PC-3 (cell line): ENCODE measurements at regions not wholly inside any gene's neighbourhood (a gene's known extent, or its start where the extent isn't known, plus 50 kb on each side); places are given as distances from the start of the nearest gene placed in this dataset.

Experiments
- ATAC-seq: fragments of 200-7000 bp; cut with Tn5 transposase; 2 replicates; pipeline ENCODE4 v1.9.1; 2020; ENCODE audit warnings: mild to moderate bottlenecking, moderate library complexity
- BruUV-seq: library from RNA; stranded (reverse); fragments of 400-500 nt; replicated peaks from 2 replicates; lab custom pipeline; 2021; lab: Mats Ljungman, UMichigan
- CTCF ChIA-PET: fragments of 300-600 bp; sonication (Branson Sonifier 250); formaldehyde crosslinking; loops from one replicate; lab custom pipeline; 2022; ENCODE audit warnings: antibody characterized with exemption; lab: Charles Lee
- POLR2A ChIA-PET: fragments of 300-600 bp; sonication (Branson Sonifier 250); formaldehyde crosslinking; loops from one replicate; lab custom pipeline; 2022; ENCODE audit warnings: antibody characterized with exemption; ENCODE audit not compliant: unreplicated experiment; lab: Charles Lee
- DNase-seq: peaks from one replicate; pipeline ENCODE4 v3.0.0-alpha.2; 2015
- H2AFZ ChIP-seq: fragments of 300-600 bp; sonication (generic); 2 replicates; pipeline ENCODE4 v1.6.0; 2016; ENCODE audit warnings: antibody characterized with exemption, low read length
- H3F3A ChIP-seq: fragments of 300-600 bp; sonication (generic); one replicate; pipeline ENCODE4 v1.6.0; 2017; ENCODE audit warnings: antibody characterized with exemption, low read length, control low read depth, mild to moderate bottlenecking; ENCODE audit not compliant: unreplicated experiment
- H3K27ac ChIP-seq: fragments of 300-600 bp; sonication (generic); 2 replicates; pipeline ENCODE4 v1.5.1; 2016; ENCODE audit warnings: mild to moderate bottlenecking, low read length
- H3K27me3 ChIP-seq: fragments of 300-600 bp; sonication (generic); 2 replicates; pipeline ENCODE4 v1.6.1; 2016; ENCODE audit warnings: low read length, mixed read lengths
- H3K36me3 ChIP-seq: fragments of 300-600 bp; sonication (generic); 2 replicates; pipeline ENCODE4 v1.6.1; 2016; ENCODE audit warnings: low read depth, mixed run types, low read length, mixed read lengths
- H3K4me1 ChIP-seq: fragments of 300-600 bp; sonication (generic); 2 replicates; pipeline ENCODE4 v1.5.1; 2016; ENCODE audit warnings: low read length; ENCODE audit not compliant: insufficient read depth
- H3K4me2 ChIP-seq: fragments of 300-600 bp; sonication (generic); 2 replicates; pipeline ENCODE4 v1.6.0; 2016; ENCODE audit warnings: low read length
- H3K4me3 ChIP-seq: fragments of 300-600 bp; sonication (generic); 2 replicates; pipeline ENCODE4 v1.5.1; 2016; ENCODE audit warnings: mild to moderate bottlenecking, low read length, mixed read lengths
- H3K79me2 ChIP-seq: fragments of 300-600 bp; sonication (generic); 2 replicates; pipeline ENCODE4 v1.6.1; 2017; ENCODE audit warnings: low read length, mixed read lengths
- H3K9ac ChIP-seq: fragments of 300-600 bp; sonication (generic); 2 replicates; pipeline ENCODE4 v1.6.0; 2016; ENCODE audit warnings: mild to moderate bottlenecking, low read length
- H3K9me2 ChIP-seq: fragments of 300-600 bp; sonication (generic); replicated peaks from 2 replicates; pipeline ENCODE4 v1.6.1; 2016; ENCODE audit warnings: mixed run types, low read length, mixed read lengths
- H3K9me3 ChIP-seq: fragments of 300-600 bp; sonication (generic); 2 replicates; pipeline ENCODE4 v1.6.1; 2016; ENCODE audit warnings: low read length, mixed read lengths
- H4K20me1 ChIP-seq: fragments of 300-600 bp; sonication (generic); 2 replicates; pipeline ENCODE4 v1.6.1; 2016; ENCODE audit warnings: low read length, mixed read lengths
- CTCF ChIP-seq: fragments of 300-600 bp; sonication (generic); conservative IDR thresholded peaks from 2 replicates; pipeline ENCODE4 v1.5.1; 2017; ENCODE audit warnings: antibody characterized with exemption, low read depth, mild to moderate bottlenecking, low read length
- EZH2 ChIP-seq: fragments of 300-600 bp; sonication (generic); IDR thresholded peaks from one replicate; pipeline ENCODE4 v1.6.1; 2017; ENCODE audit warnings: antibody characterized with exemption, mild to moderate bottlenecking, low read length; ENCODE audit not compliant: unreplicated experiment
- EZH2phosphoT487 ChIP-seq: fragments of 300-600 bp; sonication (generic); IDR thresholded peaks from 2 replicates; pipeline ENCODE4 v1.6.1; 2018; ENCODE audit warnings: mild to moderate bottlenecking, antibody characterized with exemption, low read length, borderline replicate concordance
- intact Hi-C: fragments of 100-400 bp; cut with micrococcal nuclease; formaldehyde crosslinking; loops from 2 replicates; pipeline ENCODE4 v1.9.0; 2023

GRCh38 chr6:1018041-1018440 lies 293.9 kb upstream of the FOXQ1 start:
- 0 out of 2 replicates have a peak, but pooled peaks cover 2% of the 10 kb centered on the region for H3K9me2 ChIP-seq
- H3K4me2 ChIP-seq: no peak overlapping the region
- ATAC-seq: no peak
- no peak overlapping the region for H3K4me3 ChIP-seq
- H3K36me3 ChIP-seq: no peaks in the 10 kb centered on the region
- TF ChIP-seq EZH2: no peak
- no peak for TF ChIP-seq EZH2phosphoT487
- TF ChIP-seq CTCF: no peak
- H4K20me1 ChIP-seq: no peaks in the 10 kb centered on the region
- CTCF ChIA-PET: no interaction called here
- H3K9ac ChIP-seq: no peak overlapping the region
- POLR2A ChIA-PET: no interaction called here
- intact Hi-C loops: no loop called here
- no peaks in the 10 kb centered on the region for H3K79me2 ChIP-seq
- H3K27ac ChIP-seq: no peak overlapping the region
- no peaks in the 10 kb centered on the region for H3K9me3 ChIP-seq
- H2AFZ ChIP-seq: no peak overlapping the region
- H3F3A ChIP-seq: no peaks in the 10 kb centered on the region
- no peaks in the 10 kb centered on the region for H3K4me1 ChIP-seq
- peaks cover 48% of the 10 kb centered on the region for H3K27me3 ChIP-seq
- DNase-seq: no peak
- BruUV-seq: no TSS peak

GRCh38 chr6:1016329-1017302 lies 295.3 kb upstream of the FOXQ1 start:
- no peak for TF ChIP-seq EZH2phosphoT487
- no peak for TF ChIP-seq EZH2
- no peak for TF ChIP-seq CTCF
- no TSS peak for BruUV-seq
- H4K20me1 ChIP-seq: no peaks in the 10 kb centered on the region
- H3K4me2 ChIP-seq: no peak overlapping the region
- no peaks in the 10 kb centered on the region for H3K79me2 ChIP-seq
- H3K36me3 ChIP-seq: no peaks in the 10 kb centered on the region
- intact Hi-C loops: no loop called here
- ATAC-seq: no peak
- H3K4me3 ChIP-seq: no peak overlapping the region
- no peaks in the 10 kb centered on the region for H3K4me1 ChIP-seq
- ChIA-PET POLR2A (no interaction called here), CTCF (no interaction called here)
- 0 out of 2 replicates have a peak, but pooled peaks cover 2% of the 10 kb centered on the region for H3K9me2 ChIP-seq
- no peak for DNase-seq
- no peak overlapping the region for H2AFZ ChIP-seq
- H3K9ac ChIP-seq: no peak overlapping the region
- H3K9me3 ChIP-seq: no peaks in the 10 kb centered on the region
- no peak overlapping the region for H3K27ac ChIP-seq
- peaks cover 61% of the 10 kb centered on the region for H3K27me3 ChIP-seq
- H3F3A ChIP-seq: no peaks in the 10 kb centered on the region

DNA sequence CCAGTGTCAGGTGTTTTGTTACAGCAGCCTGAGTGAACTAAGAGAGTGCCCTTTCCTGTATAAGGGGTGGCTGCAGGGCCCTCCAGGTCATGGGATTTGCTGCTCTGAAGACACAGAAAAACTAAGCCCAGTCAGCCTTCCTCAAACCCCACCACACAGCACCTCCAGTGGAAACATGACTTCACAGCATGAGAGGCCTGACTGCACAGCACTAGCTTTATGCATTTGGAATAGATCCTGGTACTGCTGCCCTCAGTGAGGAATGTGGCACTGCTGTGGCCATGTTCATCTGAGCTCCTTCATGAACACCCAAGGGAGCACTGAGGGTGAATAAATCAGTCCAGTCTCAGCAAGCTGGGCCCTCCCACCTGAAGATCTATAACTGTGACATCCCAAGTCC lies 296.1 kb upstream of the FOXQ1 start:
- TF ChIP-seq CTCF: no peak; the same call in 1 of the 2 replicates
- TF ChIP-seq EZH2: no peak
- no peak for TF ChIP-seq EZH2phosphoT487

More for the DNA sequence above, 296.1 kb upstream of the FOXQ1 start:
- Histone ChIP-seq H3K27me3 (peaks cover 66% of the 10 kb centered on the region), H2AFZ (no peak overlapping the region), H3K9me3 (no peaks in the 10 kb centered on the region), H4K20me1 (no peaks in the 10 kb centered on the region), H3K4me2 (no peak overlapping the region), H3K36me3 (no peaks in the 10 kb centered on the region), H3K79me2 (no peaks in the 10 kb centered on the region), H3K27ac (no peak overlapping the region), H3K4me3 (no peak overlapping the region), H3F3A (no peaks in the 10 kb centered on the region), H3K9me2 (0 out of 2 replicates have a peak, but pooled peaks cover 2% of the 10 kb centered on the region), H3K4me1 (no peaks in the 10 kb centered on the region), H3K9ac (no peak overlapping the region)
- DNase-seq: no peak
- BruUV-seq: no TSS peak
- CTCF ChIA-PET: no interaction called here
- intact Hi-C loops: no loop called here
- POLR2A ChIA-PET: no interaction called here
- peak; percentile 35; the same call in 1 of the 2 replicates for ATAC-seq
